ENCODE measurements at regions not wholly inside any gene's neighbourhood (a gene's known extent, or its start where the extent isn't known, plus 50 kb on each side); places are given as distances from the start of the nearest gene placed in this dataset.

DNA sequence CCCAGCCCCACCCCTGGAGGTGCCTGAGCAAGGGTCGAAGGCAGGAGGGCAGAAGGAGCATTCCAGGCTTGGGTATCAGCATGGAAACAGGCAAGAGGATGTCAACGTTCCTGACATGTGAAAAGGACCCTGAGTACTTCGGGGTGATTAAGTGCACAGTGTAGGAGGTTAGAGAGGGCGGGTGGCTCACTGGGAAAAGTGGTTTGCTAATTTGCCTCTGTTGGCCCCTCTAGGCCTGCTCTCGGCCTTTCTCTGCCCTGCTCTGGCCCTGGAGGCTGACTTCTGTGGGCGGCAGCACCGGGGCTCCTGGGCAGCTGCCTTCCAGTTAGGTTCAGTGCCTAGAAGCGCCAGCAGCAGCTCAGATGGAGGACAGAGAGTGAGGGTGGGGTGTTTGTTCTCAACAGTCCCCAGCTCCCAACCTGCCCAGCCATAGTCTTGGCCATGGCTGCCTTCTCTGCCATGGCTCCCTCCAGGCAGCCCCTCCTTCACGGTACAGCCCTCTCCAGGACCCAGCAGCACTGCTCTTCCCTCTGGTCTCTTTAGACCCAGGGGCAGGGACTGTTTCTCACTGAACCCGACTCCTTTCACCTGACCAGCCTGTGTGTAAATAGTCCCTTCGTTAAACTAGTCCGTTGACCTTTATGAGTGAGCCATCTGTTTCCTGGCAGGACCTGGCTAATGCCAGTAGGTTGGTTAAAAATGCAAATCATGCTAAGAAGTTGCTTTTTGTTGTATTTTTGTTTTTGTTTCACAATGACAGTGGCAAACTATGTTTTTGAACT is 107.1 kb upstream of the TPM1 start:
- no peak overlapping the region for H3K4me3 Mint-ChIP-seq
- ATAC-seq (ENCODE audit: low read depth in 2 of 2), result no peak
- no peak for DNase-seq
- no peaks in the 10 kb centered on the region for H3K4me1 Mint-ChIP-seq
- H3K9me3 Mint-ChIP-seq, result no peaks in the 10 kb centered on the region
- peaks cover 39 to 57% (median 54%) of the 10 kb centered on the region in 3 donors for H3K27me3 Mint-ChIP-seq
- no peaks in the 10 kb centered on the region for H3K36me3 Mint-ChIP-seq
- H3K27ac Mint-ChIP-seq, result no peak overlapping the region

DNA sequence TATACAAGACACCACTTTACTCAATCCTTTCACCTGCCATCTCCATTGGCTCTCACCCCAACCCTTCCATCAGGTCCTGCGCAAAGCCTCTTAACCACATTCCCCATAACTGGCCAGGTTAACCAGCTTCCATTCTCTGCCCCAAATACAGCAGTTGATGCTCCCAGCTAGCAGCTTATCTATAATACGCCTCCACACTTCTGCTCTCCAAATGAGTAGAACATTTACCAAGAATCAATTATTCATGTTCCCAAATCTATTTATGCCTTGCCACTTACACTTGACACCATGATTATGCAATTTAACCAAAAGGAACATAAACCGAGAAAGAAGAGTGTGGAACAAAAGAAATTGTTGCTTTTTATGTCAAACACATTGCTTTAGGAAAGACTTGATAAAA is 103.7 kb upstream of the TPM1 start:
- H3K4me3 Mint-ChIP-seq, result no peak overlapping the region
- peaks cover 54 to 84% (median 78%) of the 10 kb centered on the region in 3 donors for H3K27me3 Mint-ChIP-seq
- no peaks in the 10 kb centered on the region for H3K36me3 Mint-ChIP-seq
- DNase-seq (no peak), ATAC-seq (ENCODE audit: low read depth in 2 of 2) (no peak)
- no peaks in the 10 kb centered on the region for H3K9me3 Mint-ChIP-seq
- H3K27ac Mint-ChIP-seq, result no peak overlapping the region
- H3K4me1 Mint-ChIP-seq, result no peaks in the 10 kb centered on the region

DNA sequence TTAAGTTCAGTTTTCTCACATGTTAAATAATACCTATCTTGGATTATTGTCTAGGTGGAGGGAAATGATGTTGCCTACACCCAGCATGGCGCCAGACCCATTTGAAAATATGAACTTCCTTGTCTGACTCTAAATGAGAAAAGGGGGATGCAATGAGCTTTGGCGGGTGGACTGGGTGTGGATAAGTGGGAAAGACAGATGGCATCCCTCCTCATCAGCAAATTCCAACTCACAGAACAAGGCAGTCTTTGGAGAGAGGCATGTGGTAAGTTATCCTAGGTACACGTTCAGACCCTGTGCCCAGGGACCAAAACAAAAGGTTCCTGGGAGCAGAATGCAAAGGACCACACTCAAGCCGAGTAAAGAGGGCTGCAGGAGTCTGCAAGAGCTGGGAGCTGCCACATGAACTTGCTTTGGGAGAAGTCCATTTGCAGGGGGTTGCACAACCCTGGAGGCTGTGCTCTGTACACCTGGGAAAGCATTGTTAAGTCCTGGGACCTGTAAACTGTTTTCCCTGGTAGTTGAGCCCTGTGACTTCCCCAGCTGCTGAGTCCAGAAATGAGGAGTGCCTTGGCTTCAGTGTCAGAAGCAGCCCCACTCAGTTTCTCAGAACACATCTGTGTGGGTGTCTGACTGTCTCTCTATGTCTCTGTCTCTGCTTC is 102.3 kb upstream of the TPM1 start:
- H3K27me3 Mint-ChIP-seq, result peaks cover 43 to 70% (median 66%) of the 10 kb centered on the region in 3 donors
- peak overlapping the region in 1 of 6 donors; percentile 94 for H3K27ac Mint-ChIP-seq
- no peaks in the 10 kb centered on the region for H3K9me3 Mint-ChIP-seq
- H3K4me3 Mint-ChIP-seq, result no peak overlapping the region
- no peaks in the 10 kb centered on the region for H3K4me1 Mint-ChIP-seq
- DNase-seq (no peak), ATAC-seq (ENCODE audit: low read depth in 2 of 2) (no peak)
- no peaks in the 10 kb centered on the region for H3K36me3 Mint-ChIP-seq

DNA sequence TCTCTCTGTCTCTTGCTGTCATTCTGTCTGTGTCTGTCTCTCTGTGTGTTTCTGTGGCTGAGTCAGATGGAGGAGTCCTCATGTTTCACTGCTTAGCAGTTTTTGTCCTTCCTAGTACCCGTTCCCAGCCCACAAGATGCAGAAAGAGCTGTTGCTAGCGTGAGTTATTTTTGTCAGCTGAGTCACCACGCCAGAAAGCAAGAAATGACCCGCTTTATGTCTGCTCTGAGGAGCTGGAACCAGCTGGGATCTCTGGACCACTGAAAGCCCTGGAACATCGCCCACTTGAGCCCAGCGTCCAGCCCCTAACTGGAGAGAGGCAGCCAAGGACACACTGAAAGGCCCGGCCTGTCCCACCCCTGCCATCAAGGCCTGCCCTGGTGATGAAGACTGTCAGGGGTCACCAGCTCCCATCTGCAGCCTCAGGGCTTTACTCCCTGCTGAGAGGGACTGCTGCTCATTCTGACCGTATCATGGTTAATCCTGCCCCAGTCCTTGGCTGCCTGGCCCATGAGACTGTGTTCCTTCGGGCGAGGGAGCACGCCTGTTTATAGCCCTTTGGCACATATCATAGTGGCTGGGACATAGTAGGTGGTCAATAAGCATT is 101.7 kb upstream of the TPM1 start:
- Mint-ChIP-seq H3K27ac (peak overlapping the region in 1 of 6 donors; percentile 94), H3K4me3 (no peak overlapping the region), H3K4me1 (no peaks in the 10 kb centered on the region), H3K36me3 (no peaks in the 10 kb centered on the region), H3K27me3 (peaks cover 39 to 65% (median 60%) of the 10 kb centered on the region in 3 donors), H3K9me3 (no peaks in the 10 kb centered on the region)
- ATAC-seq (ENCODE audit: low read depth in 2 of 2), result no peak
- no peak for DNase-seq

DNA sequence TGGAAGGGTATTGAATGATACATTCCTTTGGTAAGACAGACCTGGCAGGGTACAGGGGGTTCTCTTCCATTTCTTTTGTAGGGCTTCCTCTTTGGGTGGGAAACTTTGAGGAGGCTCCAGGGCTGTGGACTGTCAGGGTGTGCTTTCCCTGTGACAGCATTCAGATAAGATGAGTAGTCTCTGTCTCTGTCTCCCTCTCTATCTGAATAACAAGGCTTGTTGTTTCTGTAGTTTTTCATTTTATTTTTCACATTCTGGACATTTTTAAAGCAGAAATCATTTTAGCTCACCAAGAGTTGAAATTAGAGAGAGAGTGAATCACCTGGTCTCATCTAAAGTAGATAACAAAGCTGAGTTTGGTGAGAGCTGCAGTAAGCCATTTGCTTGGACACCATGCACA is 100.8 kb upstream of the TPM1 start:
- H3K9me3 Mint-ChIP-seq, result no peaks in the 10 kb centered on the region
- DNase-seq (no peak), ATAC-seq (ENCODE audit: low read depth in 2 of 2) (no peak)
- H3K27me3 Mint-ChIP-seq, result peaks cover 41 to 62% (median 56%) of the 10 kb centered on the region in 3 donors
- H3K4me3 Mint-ChIP-seq, result no peak overlapping the region
- no peaks in the 10 kb centered on the region for H3K36me3 Mint-ChIP-seq
- H3K27ac Mint-ChIP-seq, result peak overlapping the region in 1 of 6 donors; percentile 81
- no peaks in the 10 kb centered on the region for H3K4me1 Mint-ChIP-seq

DNA sequence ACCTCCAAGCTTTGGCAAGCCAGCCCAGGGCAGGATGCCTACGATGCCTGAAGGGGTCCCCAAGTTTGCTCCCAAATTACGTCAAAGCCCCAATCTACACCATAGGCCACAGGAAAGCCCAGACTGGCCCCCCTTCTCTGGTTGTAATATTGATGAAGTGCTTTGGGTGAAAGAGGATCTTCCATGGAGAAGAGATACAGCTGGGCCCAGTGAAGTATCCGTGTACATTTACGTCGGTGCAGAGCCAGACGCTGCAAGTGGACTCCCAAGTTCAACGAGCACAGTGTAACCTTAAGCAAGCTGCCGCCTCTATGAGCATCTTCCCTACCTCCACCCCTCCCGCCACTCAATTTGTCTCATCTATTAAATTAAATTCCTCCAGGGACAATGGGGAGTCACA is 100.1 kb upstream of the TPM1 start:
- H3K36me3 Mint-ChIP-seq, result no peaks in the 10 kb centered on the region
- no peak overlapping the region for H3K4me3 Mint-ChIP-seq
- H3K27me3 Mint-ChIP-seq, result peaks cover 43 to 63% (median 62%) of the 10 kb centered on the region in 3 donors
- H3K4me1 Mint-ChIP-seq, result no peaks in the 10 kb centered on the region
- DNase-seq (no peak), ATAC-seq (ENCODE audit: low read depth in 2 of 2) (no peak)
- no peaks in the 10 kb centered on the region for H3K9me3 Mint-ChIP-seq
- no peak overlapping the region for H3K27ac Mint-ChIP-seq

DNA sequence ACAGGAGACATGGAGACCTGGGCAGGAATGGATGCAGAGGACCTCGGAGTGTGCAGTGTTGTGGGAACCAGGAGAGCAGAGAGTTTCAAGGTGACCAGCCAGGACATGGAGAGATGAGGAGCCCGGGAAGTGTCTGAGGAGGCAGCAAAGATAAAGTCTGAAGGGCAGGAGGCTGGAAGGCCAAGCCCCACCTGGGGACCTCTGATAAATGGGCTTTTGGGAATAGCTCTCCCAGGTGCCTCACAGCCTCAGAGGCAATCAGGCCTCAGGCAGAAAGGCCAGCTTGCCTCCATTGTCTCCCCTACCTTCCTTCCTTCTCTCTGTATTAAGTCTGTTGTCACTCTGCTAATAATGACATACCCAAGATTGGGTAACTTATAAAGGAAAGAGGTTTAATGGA is 97.5 kb upstream of the TPM1 start:
- no peaks in the 10 kb centered on the region for H3K36me3 Mint-ChIP-seq

DNA sequence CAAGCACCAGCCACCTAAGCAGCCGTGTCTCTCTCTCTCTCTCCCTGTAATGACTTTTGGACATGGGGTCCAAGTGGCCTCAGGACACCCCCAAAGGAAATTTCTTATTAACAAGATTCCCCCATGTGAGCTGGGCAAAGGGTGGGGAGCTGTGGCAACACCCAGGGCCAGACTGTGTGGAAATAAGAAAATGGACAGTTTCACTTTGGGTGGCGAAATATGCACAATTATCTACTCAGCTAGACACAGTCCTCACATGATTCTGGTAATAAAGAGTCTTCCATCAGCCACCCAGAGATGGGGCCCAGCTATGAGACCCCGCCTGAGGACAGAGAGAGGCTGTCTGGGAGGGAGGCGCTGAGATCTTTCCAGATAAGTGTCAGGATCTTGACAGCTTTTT is 96.8 kb upstream of the TPM1 start:
- no peaks in the 10 kb centered on the region for H3K36me3 Mint-ChIP-seq
- H3K27ac Mint-ChIP-seq, result peak overlapping the region in 1 of 6 donors; percentile 17
- H3K9me3 Mint-ChIP-seq, result no peaks in the 10 kb centered on the region
- no peak for ATAC-seq (ENCODE audit: low read depth in 2 of 2)
- H3K4me3 Mint-ChIP-seq, result no peak overlapping the region
- no peaks in the 10 kb centered on the region for H3K4me1 Mint-ChIP-seq
- DNase-seq, result no peak
- peaks cover 45 to 72% (median 71%) of the 10 kb centered on the region in 3 donors for H3K27me3 Mint-ChIP-seq

More for the DNA sequence above, 97.5 kb upstream of the TPM1 start:
- Mint-ChIP-seq H3K27ac (no peak overlapping the region), H3K27me3 (peaks cover 45 to 69% (median 68%) of the 10 kb centered on the region in 3 donors), H3K4me1 (no peaks in the 10 kb centered on the region), H3K4me3 (no peak overlapping the region), H3K9me3 (no peaks in the 10 kb centered on the region)
- no peak for ATAC-seq (ENCODE audit: low read depth in 2 of 2)
- no peak for DNase-seq

DNA sequence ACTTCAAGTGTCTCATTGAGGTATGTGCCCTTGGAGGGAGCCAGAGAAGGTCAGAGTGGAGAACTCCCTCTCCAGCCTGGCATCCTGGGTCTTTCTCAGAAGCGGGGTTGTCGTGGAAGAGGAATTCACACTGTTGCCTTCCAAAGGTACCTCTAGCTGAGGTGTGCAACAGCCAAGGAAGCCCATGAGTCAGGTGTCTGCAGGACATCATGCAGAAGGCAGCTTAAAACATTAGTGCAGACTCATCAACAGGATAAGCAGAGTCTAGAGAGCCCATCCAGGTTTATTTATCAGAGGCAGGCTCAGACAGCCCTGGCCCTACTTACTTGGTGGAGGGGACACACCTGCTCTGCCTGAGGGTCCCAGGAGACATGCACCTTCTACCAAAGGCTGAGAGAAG is 95.6 kb upstream of the TPM1 start:
- Mint-ChIP-seq H3K4me3 (no peak overlapping the region), H3K4me1 (no peaks in the 10 kb centered on the region), H3K27ac (no peak overlapping the region), H3K27me3 (peaks cover 47 to 72% (median 72%) of the 10 kb centered on the region in 3 donors), H3K9me3 (no peaks in the 10 kb centered on the region), H3K36me3 (no peaks in the 10 kb centered on the region)
- no peak for DNase-seq
- ATAC-seq (ENCODE audit: low read depth in 2 of 2), result no peak

DNA sequence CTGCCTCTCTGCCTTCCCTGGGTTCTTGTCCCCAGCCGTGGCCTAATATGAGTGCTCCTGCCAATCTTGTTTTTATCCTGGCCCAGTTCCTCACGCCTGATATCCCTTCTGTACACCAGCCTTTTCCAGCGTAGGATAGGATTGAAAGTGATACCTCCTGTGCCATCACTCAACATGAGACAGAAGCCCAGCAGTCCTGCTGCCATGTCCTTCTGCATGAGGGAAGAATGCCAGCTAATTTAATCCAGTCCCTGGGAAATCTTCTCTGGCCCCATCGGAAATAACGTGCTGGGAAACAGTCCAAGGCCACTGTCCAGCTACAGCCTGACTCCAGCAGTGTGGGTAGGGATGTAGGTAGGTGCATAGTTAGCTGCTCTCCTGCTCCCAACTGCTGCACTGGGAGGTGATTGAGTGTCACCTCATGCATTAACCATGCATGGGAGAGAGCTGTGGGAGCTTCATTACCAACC is 92.0 kb upstream of the TPM1 start:
- DNase-seq, result no peak
- Mint-ChIP-seq H3K27me3 (peaks cover 49 to 85% (median 76%) of the 10 kb centered on the region in 3 donors), H3K4me1 (no peaks in the 10 kb centered on the region), H3K36me3 (no peaks in the 10 kb centered on the region), H3K9me3 (no peaks in the 10 kb centered on the region), H3K4me3 (no peak overlapping the region), H3K27ac (no peak overlapping the region)
- no peak for ATAC-seq (ENCODE audit: low read depth in 2 of 2)

DNA sequence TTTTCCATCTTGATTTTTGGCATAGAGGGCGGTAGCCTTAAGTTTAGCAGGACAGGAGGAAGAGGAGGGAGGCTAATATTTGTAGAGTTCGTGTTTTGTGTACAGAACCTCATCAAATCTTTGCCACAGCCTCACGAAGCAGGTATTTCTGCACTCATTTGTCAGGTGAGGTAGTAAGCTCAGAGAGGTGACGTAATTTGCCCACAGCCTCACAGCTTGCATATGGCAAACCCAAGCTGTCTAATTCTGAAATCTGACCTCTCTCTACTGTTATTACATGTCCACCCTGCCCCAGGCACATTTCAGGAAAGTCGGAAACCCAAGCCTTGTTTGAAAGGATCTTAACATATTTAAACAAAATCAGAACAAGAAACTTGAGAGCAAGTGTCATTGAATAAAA is 91.1 kb upstream of the TPM1 start:
- no peaks in the 10 kb centered on the region for H3K4me1 Mint-ChIP-seq
- H3K27me3 Mint-ChIP-seq, result peaks cover 48 to 84% (median 76%) of the 10 kb centered on the region in 3 donors
- H3K27ac Mint-ChIP-seq, result no peak overlapping the region
- H3K9me3 Mint-ChIP-seq, result no peaks in the 10 kb centered on the region
- H3K36me3 Mint-ChIP-seq, result no peaks in the 10 kb centered on the region
- ATAC-seq (ENCODE audit: low read depth in 2 of 2) (no peak), DNase-seq (no peak)
- H3K4me3 Mint-ChIP-seq, result no peak overlapping the region

DNA sequence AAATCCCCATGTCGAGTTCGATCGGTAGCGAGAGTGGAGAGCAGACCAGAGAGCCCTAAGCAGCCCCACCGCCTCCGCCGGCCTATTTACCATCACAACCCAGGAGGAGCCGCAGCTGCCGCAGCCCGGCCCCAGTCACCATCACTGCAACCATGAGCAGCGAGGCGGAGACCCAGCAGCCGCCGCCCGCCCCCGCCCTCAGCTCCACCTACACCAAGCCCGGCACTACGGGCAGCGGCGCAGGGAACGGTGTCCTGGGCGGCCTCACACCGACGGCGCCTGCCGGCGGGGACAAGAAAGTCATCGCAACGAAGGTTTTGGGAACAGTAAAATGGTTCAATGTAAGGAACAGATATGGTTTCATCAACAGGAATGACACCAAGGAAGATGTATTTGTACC is 89.5 kb upstream of the TPM1 start:
- H3K27ac Mint-ChIP-seq, result no peak overlapping the region
- peaks cover 39 to 71% (median 69%) of the 10 kb centered on the region in 3 donors for H3K27me3 Mint-ChIP-seq
- ATAC-seq (ENCODE audit: low read depth in 2 of 2) (no peak), DNase-seq (no peak)
- peak overlapping the region in 1 of 8 donors; percentile 29 for H3K4me3 Mint-ChIP-seq
- no peaks in the 10 kb centered on the region for H3K36me3 Mint-ChIP-seq
- H3K4me1 Mint-ChIP-seq, result no peaks in the 10 kb centered on the region
- no peaks in the 10 kb centered on the region for H3K9me3 Mint-ChIP-seq

DNA sequence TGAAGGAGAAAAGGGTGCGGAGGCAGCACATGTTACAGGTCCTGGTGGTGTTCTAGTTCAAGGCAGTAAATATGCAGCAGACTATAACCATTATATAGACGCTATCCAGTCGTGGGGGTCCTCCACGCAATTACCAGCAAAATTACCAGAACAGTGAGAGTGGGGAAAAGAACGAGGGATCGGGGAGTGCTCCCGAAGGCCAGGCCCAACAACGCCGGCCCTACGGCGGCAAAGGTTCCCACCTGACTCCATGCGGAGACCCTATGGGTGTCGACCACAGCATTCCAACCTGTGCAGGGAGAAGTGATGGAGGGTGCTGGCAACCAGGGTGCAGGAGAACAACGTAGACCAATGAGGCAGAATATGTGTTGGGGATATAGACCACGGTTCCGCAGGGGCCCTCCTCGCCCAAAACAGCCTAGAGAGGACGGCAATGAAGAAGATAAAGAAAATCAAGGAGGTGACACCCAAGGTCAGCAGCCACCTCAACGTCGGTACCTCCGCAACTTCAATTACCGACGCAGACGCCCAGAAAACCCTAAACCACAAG is 89.0 kb upstream of the TPM1 start:
- ATAC-seq (ENCODE audit: low read depth in 2 of 2), result no peak
- Mint-ChIP-seq H3K4me1 (no peaks in the 10 kb centered on the region), H3K27ac (no peak overlapping the region), H3K27me3 (peaks cover 39 to 69% (median 63%) of the 10 kb centered on the region in 3 donors), H3K36me3 (no peaks in the 10 kb centered on the region), H3K4me3 (peak overlapping the region in 1 of 8 donors; percentile 29), H3K9me3 (no peaks in the 10 kb centered on the region)
- no peak for DNase-seq

Data from naive B cell (primary cell).